Dendritic cell treated with granulocyte-macrophage colony-stimulating factor and Interleukin-4, amounts not matched to agents 40 ng/mL and 50 ng/mL, for 4 days (primary cell): ENCODE measurements at regions not wholly inside any gene's neighbourhood (a gene's known extent, or its start where the extent isn't known, plus 50 kb on each side); places are given as distances from the start of the nearest gene placed in this dataset.

Experiments
- H3K27ac Mint-ChIP-seq: one replicate; pipeline ENCODE4 v1.8.0; 2022; ENCODE audit warnings: mild to moderate bottlenecking, mixed read lengths
- H3K27me3 Mint-ChIP-seq: one replicate; pipeline ENCODE4 v1.8.0; 2022; ENCODE audit warnings: mild to moderate bottlenecking, mixed read lengths
- H3K36me3 Mint-ChIP-seq: one replicate; pipeline ENCODE4 v1.8.0; 2022; ENCODE audit warnings: low read depth, mixed read lengths
- H3K4me1 Mint-ChIP-seq: one replicate; pipeline ENCODE4 v1.8.0; 2022; ENCODE audit warnings: low read depth, mixed read lengths
- H3K4me3 Mint-ChIP-seq: one replicate; pipeline ENCODE4 v1.8.0; 2022; ENCODE audit warnings: mild to moderate bottlenecking, moderate library complexity, mixed read lengths
- H3K9me3 Mint-ChIP-seq: one replicate; pipeline ENCODE4 v1.8.0; 2022; ENCODE audit warnings: mixed read lengths
- intact Hi-C: fragments of 100-400 bp; cut with micrococcal nuclease; formaldehyde crosslinking; loops from one replicate; pipeline ENCODE4 v1.15.0; 2022

GRCh38 chr3:99023590-99024192 is 122.2 kb upstream of the DCBLD2 start:
- Mint-ChIP-seq H3K27ac (no peak overlapping the region), H3K9me3 (peaks cover 10% of the 10 kb centered on the region), H3K27me3 (no peaks in the 10 kb centered on the region), H3K36me3 (no peaks in the 10 kb centered on the region), H3K4me3 (no peak overlapping the region), H3K4me1 (no peaks in the 10 kb centered on the region)
- intact Hi-C loops = loop anchor here (5.0 kb wide), 3 partner anchors 509 to 729 kb away; no protein-coding TSS in a partner anchor

GRCh38 chr3:99021466-99021865 is 120.0 kb upstream of the DCBLD2 start:
- intact Hi-C loops = loop anchor here (5.0 kb wide), 3 partner anchors 511 to 731 kb away; no protein-coding TSS in a partner anchor
- Mint-ChIP-seq H3K4me3 (no peak overlapping the region), H3K27ac (no peak overlapping the region), H3K4me1 (no peaks in the 10 kb centered on the region), H3K9me3 (no peaks in the 10 kb centered on the region), H3K27me3 (no peaks in the 10 kb centered on the region), H3K36me3 (no peaks in the 10 kb centered on the region)

GRCh38 chr3:99016452-99016851 is 115.0 kb upstream of the DCBLD2 start:
- H3K27ac Mint-ChIP-seq = no peak overlapping the region
- H3K27me3 Mint-ChIP-seq = no peaks in the 10 kb centered on the region
- intact Hi-C loops = no loop called here
- no peaks in the 10 kb centered on the region for H3K9me3 Mint-ChIP-seq
- H3K4me1 Mint-ChIP-seq = no peaks in the 10 kb centered on the region
- H3K36me3 Mint-ChIP-seq = no peaks in the 10 kb centered on the region
- no peak overlapping the region for H3K4me3 Mint-ChIP-seq

- Mint-ChIP-seq H3K36me3 (no peaks in the 10 kb centered on the region), H3K9me3 (no peaks in the 10 kb centered on the region), H3K27ac (no peak overlapping the region), H3K4me3 (no peak overlapping the region), H3K4me1 (no peaks in the 10 kb centered on the region), H3K27me3 (no peaks in the 10 kb centered on the region)
- intact Hi-C loops = no loop called here
Observed at GRCh38 chr3:99013777-99014315, 112.4 kb upstream of the DCBLD2 start.

GRCh38 chr3:99013077-99013476 is 111.6 kb upstream of the DCBLD2 start:
- intact Hi-C loops = no loop called here
- H3K36me3 Mint-ChIP-seq = no peaks in the 10 kb centered on the region
- H3K27me3 Mint-ChIP-seq = no peaks in the 10 kb centered on the region
- H3K9me3 Mint-ChIP-seq = no peaks in the 10 kb centered on the region
- H3K27ac Mint-ChIP-seq = no peak overlapping the region
- H3K4me3 Mint-ChIP-seq = no peak overlapping the region
- H3K4me1 Mint-ChIP-seq = no peaks in the 10 kb centered on the region

GRCh38 chr3:99012051-99012450 is 110.6 kb upstream of the DCBLD2 start:
- Mint-ChIP-seq H3K36me3 (no peaks in the 10 kb centered on the region), H3K4me3 (no peak overlapping the region), H3K4me1 (no peaks in the 10 kb centered on the region), H3K27ac (no peak overlapping the region), H3K27me3 (no peaks in the 10 kb centered on the region), H3K9me3 (no peaks in the 10 kb centered on the region)
- intact Hi-C loops = no loop called here

- no peaks in the 10 kb centered on the region for H3K4me1 Mint-ChIP-seq
- H3K27ac Mint-ChIP-seq = no peak overlapping the region
- no peaks in the 10 kb centered on the region for H3K36me3 Mint-ChIP-seq
- no peaks in the 10 kb centered on the region for H3K27me3 Mint-ChIP-seq
- no peaks in the 10 kb centered on the region for H3K9me3 Mint-ChIP-seq
- intact Hi-C loops = no loop called here
- no peak overlapping the region for H3K4me3 Mint-ChIP-seq
Observed at GRCh38 chr3:99009851-99010250, 108.4 kb upstream of the DCBLD2 start.

GRCh38 chr3:99006686-99007085 is 105.2 kb upstream of the DCBLD2 start:
- Mint-ChIP-seq H3K4me1 (no peaks in the 10 kb centered on the region), H3K27me3 (no peaks in the 10 kb centered on the region), H3K4me3 (no peak overlapping the region), H3K9me3 (no peaks in the 10 kb centered on the region), H3K36me3 (no peaks in the 10 kb centered on the region), H3K27ac (no peak overlapping the region)
- intact Hi-C loops = no loop called here

- no peak overlapping the region for H3K27ac Mint-ChIP-seq
- intact Hi-C loops = no loop called here
- no peaks in the 10 kb centered on the region for H3K4me1 Mint-ChIP-seq
- no peaks in the 10 kb centered on the region for H3K27me3 Mint-ChIP-seq
- H3K36me3 Mint-ChIP-seq = no peaks in the 10 kb centered on the region
- H3K9me3 Mint-ChIP-seq = no peaks in the 10 kb centered on the region
- no peak overlapping the region for H3K4me3 Mint-ChIP-seq
Observed at GRCh38 chr3:98999675-99000074, 98.2 kb upstream of the DCBLD2 start.

- no peaks in the 10 kb centered on the region for H3K27me3 Mint-ChIP-seq
- no peaks in the 10 kb centered on the region for H3K4me1 Mint-ChIP-seq
- no peaks in the 10 kb centered on the region for H3K9me3 Mint-ChIP-seq
- no peaks in the 10 kb centered on the region for H3K36me3 Mint-ChIP-seq
- H3K4me3 Mint-ChIP-seq = no peak overlapping the region
- intact Hi-C loops = loop anchor here (5.0 kb wide), 1 partner anchor 172 kb away; no protein-coding TSS in a partner anchor
- H3K27ac Mint-ChIP-seq = no peak overlapping the region
Observed at GRCh38 chr3:98994128-98994762, 92.8 kb upstream of the DCBLD2 start.

- Mint-ChIP-seq H3K4me1 (no peaks in the 10 kb centered on the region), H3K4me3 (no peak overlapping the region), H3K27me3 (no peaks in the 10 kb centered on the region), H3K9me3 (no peaks in the 10 kb centered on the region), H3K36me3 (no peaks in the 10 kb centered on the region), H3K27ac (no peak overlapping the region)
- intact Hi-C loops = loop anchor here (5.0 kb wide), 1 partner anchor 169 kb away; no protein-coding TSS in a partner anchor
Observed at GRCh38 chr3:98991393-98991792, 89.9 kb upstream of the DCBLD2 start.

GRCh38 chr3:98990657-98991056 is 89.2 kb upstream of the DCBLD2 start:
- no peaks in the 10 kb centered on the region for H3K36me3 Mint-ChIP-seq
- H3K4me3 Mint-ChIP-seq = no peak overlapping the region
- no peaks in the 10 kb centered on the region for H3K4me1 Mint-ChIP-seq
- H3K27ac Mint-ChIP-seq = no peak overlapping the region
- intact Hi-C loops = loop anchor here (5.0 kb wide), 1 partner anchor 168 kb away; no protein-coding TSS in a partner anchor
- no peaks in the 10 kb centered on the region for H3K27me3 Mint-ChIP-seq
- H3K9me3 Mint-ChIP-seq = no peaks in the 10 kb centered on the region

- no peak overlapping the region for H3K27ac Mint-ChIP-seq
- intact Hi-C loops = no loop called here
- no peaks in the 10 kb centered on the region for H3K9me3 Mint-ChIP-seq
- no peaks in the 10 kb centered on the region for H3K36me3 Mint-ChIP-seq
- no peaks in the 10 kb centered on the region for H3K27me3 Mint-ChIP-seq
- no peaks in the 10 kb centered on the region for H3K4me1 Mint-ChIP-seq
- no peak overlapping the region for H3K4me3 Mint-ChIP-seq
Observed at GRCh38 chr3:98986073-98986472, 84.6 kb upstream of the DCBLD2 start.

GRCh38 chr3:98985431-98985830 is 83.9 kb upstream of the DCBLD2 start:
- H3K4me1 Mint-ChIP-seq = no peaks in the 10 kb centered on the region
- H3K9me3 Mint-ChIP-seq = no peaks in the 10 kb centered on the region
- H3K36me3 Mint-ChIP-seq = no peaks in the 10 kb centered on the region
- intact Hi-C loops = no loop called here
- H3K27ac Mint-ChIP-seq = no peak overlapping the region
- H3K27me3 Mint-ChIP-seq = no peaks in the 10 kb centered on the region
- no peak overlapping the region for H3K4me3 Mint-ChIP-seq
